Ascending aorta (tissue), 2 donors: ENCODE measurements at regions not wholly inside any gene's neighbourhood (a gene's known extent, or its start where the extent isn't known, plus 50 kb on each side); places are given as distances from the start of the nearest gene placed in this dataset.

Experiments
- DNase-seq, 2 donors: peaks; one replicate each; pipeline ENCODE4 v3.0.0-alpha.2; 2019; ENCODE audit warnings: low spot score in 2 of 2
- H3K27ac ChIP-seq, 2 donors: fragments of 200-600 bp; sonication (generic); one replicate each; pipeline ENCODE4 v1.5.1; 2016 to 2017; ENCODE audit warnings: mild to moderate bottlenecking in 1 of 2
- H3K27me3 ChIP-seq: fragments of 200-600 bp; sonication (generic); one replicate; pipeline ENCODE4 v1.5.1; 2017
- H3K36me3 ChIP-seq, 2 donors: fragments of 200-600 bp; sonication (generic); one replicate each; pipeline ENCODE4 v1.5.1; 2016
- H3K4me1 ChIP-seq, 2 donors: fragments of 200-600 bp; sonication (generic); one replicate each; pipeline ENCODE4 v1.5.1; 2016 to 2017; ENCODE audit warnings: mild to moderate bottlenecking in 1 of 2
- H3K4me3 ChIP-seq, 2 donors: fragments of 200-600 bp; sonication (generic); one replicate each; pipeline ENCODE4 v1.5.1; 2016 to 2017; ENCODE audit warnings: mild to moderate bottlenecking in 1 of 2
- H3K9me3 ChIP-seq, 2 donors: fragments of 200-600 bp; sonication (generic); one replicate each; pipeline ENCODE4 v1.5.1; 2016
- CTCF ChIP-seq, 3 experiments: fragments of 200-600 bp in 2 of 3; fragments of 450-650 bp in 1 of 3; sonication (generic) in 2 of 3; IDR thresholded peaks; one replicate each; pipeline ENCODE4 v1.5.1; 2016 to 2019; ENCODE audit warnings: antibody characterized with exemption in 3 of 3, mild to moderate bottlenecking in 1 of 3, moderate library complexity in 1 of 3
- intact Hi-C: fragments of 100-400 bp; cut with DNase I; formaldehyde crosslinking; loops from one replicate; pipeline ENCODE4 v1.15.1; 2023

DNA sequence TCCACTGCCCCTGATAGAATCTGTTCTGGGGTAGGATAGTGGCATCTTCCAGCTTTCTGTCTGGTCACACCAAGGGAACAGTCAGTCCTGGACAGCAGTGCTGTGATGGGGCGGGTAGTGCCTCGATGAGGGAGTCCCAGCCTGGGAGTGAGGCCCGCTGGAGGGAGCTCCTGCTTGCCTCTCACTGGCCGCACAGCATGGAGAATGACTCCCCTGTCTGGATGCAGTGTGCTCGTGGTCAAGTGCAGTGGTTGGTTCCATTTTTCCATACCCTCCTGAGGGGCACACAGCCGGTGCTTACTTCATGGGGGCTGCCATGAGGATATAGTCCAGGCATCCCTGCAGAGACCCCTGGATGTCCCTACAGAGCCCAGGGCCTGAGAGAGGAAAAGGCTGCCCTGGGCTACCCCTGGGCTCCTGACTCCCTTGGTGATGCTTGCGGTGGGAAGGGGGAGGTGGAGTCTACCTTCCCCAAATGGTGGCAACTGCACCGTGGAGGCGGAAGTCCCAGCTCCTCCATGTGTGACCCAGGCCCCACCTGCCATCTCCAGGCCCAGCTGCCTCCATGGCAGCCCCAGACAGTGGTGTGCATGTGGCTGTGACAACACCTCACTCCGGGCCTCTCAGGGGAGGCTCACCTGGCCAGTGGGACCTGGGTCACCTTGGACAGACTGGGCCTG, 212.5 kb downstream of the GLI2 start:
- Histone ChIP-seq H3K27me3 (no peaks in the 10 kb centered on the region), H3K9me3 (no peaks in the 10 kb centered on the region), H3K27ac (no peak overlapping the region), H3K36me3 (no peaks in the 10 kb centered on the region), H3K4me1 (no peaks in the 10 kb centered on the region), H3K4me3 (no peak overlapping the region)
- intact Hi-C loops = no loop called here
- TF ChIP-seq CTCF (IDR thresholded peaks at IDR 0.05) = no peak
- no peak for DNase-seq

DNA sequence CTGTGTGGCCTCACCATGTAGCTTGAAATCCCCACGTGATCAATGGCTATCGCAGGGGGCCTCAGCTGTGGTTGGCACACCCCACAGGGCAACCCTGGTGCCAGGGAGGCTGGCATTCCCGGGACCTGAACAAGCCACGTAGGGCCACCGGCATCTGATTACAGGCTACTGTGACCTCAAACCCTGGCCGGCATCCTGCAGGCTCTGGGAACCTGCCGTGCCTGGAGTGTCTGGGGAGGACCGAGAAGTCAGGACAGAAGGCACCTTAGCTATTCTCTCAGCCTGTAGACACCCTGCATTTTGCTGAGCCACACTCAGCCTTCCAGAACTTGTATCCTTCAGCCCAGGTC, 213.0 kb downstream of the GLI2 start:
- Histone ChIP-seq H3K9me3 (no peaks in the 10 kb centered on the region), H3K4me1 (no peaks in the 10 kb centered on the region), H3K4me3 (no peak overlapping the region), H3K27me3 (no peaks in the 10 kb centered on the region), H3K27ac (no peak overlapping the region), H3K36me3 (no peaks in the 10 kb centered on the region)
- DNase-seq = no peak
- intact Hi-C loops = no loop called here
- TF ChIP-seq CTCF (IDR thresholded peaks at IDR 0.05) = no peak

DNA sequence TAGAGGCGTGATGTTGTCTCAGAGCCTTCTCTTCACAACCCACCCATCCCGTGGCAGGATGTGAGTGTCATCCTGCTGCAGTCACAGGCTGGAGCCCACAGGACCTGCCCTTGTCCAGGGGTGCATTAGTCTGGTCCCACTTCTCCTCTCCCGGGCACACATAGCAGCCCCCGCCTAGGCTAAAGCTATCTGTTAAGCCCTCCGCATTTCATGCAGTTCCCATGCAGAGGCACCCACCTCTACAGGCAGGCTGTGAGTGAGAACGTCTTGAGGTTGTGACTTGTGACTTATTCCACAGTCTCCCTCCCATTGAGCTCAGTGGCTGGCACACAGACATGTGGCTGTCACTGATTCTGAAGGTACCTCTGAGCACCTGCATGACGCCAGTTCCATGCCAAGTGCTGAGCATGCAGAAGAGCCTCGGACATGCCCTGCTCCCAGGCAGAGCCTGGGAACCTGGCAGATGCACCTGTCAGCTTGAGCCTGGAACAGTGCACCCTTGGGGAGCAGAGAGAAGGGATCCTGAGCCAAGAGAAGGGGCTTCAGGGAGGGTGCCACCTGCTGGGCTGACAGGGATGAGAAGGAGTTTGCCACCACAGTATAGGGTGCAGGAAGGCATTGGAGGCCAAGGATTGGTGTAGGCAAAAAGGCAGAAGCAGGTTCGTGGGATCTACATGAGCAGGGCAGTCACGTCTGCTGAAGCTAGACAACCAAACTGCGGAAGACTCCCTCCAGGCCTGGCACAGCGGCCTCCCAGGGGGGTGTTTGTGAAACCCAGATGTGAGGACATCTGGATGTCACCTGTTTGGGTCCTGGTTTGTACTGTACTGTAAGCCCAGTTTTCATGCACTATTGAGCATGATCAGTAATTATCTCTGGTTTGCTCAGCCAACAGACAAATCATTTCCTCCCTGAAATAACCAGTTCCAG, 213.6 kb downstream of the GLI2 start:
- H3K9me3 ChIP-seq = no peaks in the 10 kb centered on the region
- H3K27ac ChIP-seq = no peak overlapping the region
- intact Hi-C loops = no loop called here
- no peaks in the 10 kb centered on the region for H3K36me3 ChIP-seq
- no peak overlapping the region for H3K4me3 ChIP-seq
- no peaks in the 10 kb centered on the region for H3K4me1 ChIP-seq
- H3K27me3 ChIP-seq = no peaks in the 10 kb centered on the region
- no peak for DNase-seq
- peak in 1 of 3 experiments; percentile 6 for TF ChIP-seq CTCF (IDR thresholded peaks at IDR 0.05)

DNA sequence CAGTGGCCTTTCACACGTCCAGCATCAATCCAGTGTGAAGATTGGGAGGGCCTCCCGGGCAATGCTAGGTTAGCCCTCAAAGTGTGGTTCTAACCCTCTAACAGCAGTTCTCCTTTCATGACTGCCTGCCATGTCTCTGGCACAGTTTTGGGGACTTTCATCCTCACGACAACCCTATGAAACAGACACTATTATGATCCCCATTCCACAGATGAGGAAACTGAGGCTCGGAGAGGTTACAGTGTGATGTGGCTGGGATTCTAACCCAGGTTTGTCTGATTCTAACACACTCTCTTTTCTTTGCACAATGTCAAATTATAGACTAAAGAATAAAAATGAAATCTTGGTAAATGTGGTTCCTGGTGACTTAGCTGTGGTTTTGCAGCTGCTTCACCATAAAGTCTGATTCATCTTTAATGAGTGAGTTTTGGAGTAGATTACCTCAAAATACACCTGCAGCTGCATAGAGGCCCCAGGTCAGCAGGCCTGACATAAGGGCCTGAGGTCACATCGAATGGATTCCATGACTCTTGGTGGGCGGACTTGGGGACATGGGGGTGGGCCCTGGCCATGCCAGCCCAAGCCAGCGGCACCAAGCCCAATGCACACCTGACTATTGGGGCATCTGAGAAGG, 214.4 kb downstream of the GLI2 start:
- no peaks in the 10 kb centered on the region for H3K36me3 ChIP-seq
- intact Hi-C loops = no loop called here
- no peaks in the 10 kb centered on the region for H3K9me3 ChIP-seq
- no peak for TF ChIP-seq CTCF (IDR thresholded peaks at IDR 0.05)
- H3K27me3 ChIP-seq = no peaks in the 10 kb centered on the region
- no peak overlapping the region for H3K4me3 ChIP-seq
- DNase-seq = no peak
- H3K4me1 ChIP-seq = no peaks in the 10 kb centered on the region
- no peak overlapping the region for H3K27ac ChIP-seq

- Histone ChIP-seq H3K27me3 (no peaks in the 10 kb centered on the region), H3K27ac (no peak overlapping the region), H3K9me3 (no peaks in the 10 kb centered on the region), H3K4me3 (no peak overlapping the region), H3K36me3 (peaks cover 0 to 4% of the 10 kb centered on the region in 2 donors), H3K4me1 (no peaks in the 10 kb centered on the region)
- intact Hi-C loops = no loop called here
- DNase-seq = no peak
- no peak for TF ChIP-seq CTCF (IDR thresholded peaks at IDR 0.05)
Observed at GRCh38 chr2:120951693-120952092, 216.0 kb downstream of the GLI2 start.
